Breast epithelium (tissue), 4 donors: ENCODE measurements at regions not wholly inside any gene's neighbourhood (a gene's known extent, or its start where the extent isn't known, plus 50 kb on each side); places are given as distances from the start of the nearest gene placed in this dataset.

Source experiments
- DNase-seq, 2 donors: peaks; one replicate each; pipeline ENCODE4 v3.0.0-alpha.2; 2019; ENCODE audit warnings: low spot score in 2 of 2
- H3K27ac ChIP-seq, 2 donors: fragments of 200-600 bp; sonication (generic) in 1 of 2; one replicate each; pipeline ENCODE4 v1.5.1; 2016 to 2019; ENCODE audit warnings: mild to moderate bottlenecking in 1 of 2
- H3K27me3 ChIP-seq, 2 donors: fragments of 200-600 bp; sonication (generic) in 1 of 2; one replicate each; pipeline versions ENCODE4 v1.5.1 to v1.6.0; 2017 to 2019; ENCODE audit warnings: control low read depth in 1 of 2, mild to moderate bottlenecking in 1 of 2
- H3K36me3 ChIP-seq: fragments of 200-600 bp; one replicate; pipeline ENCODE4 v1.5.1; 2019
- H3K4me1 ChIP-seq, 2 donors: fragments of 200-600 bp; sonication (generic); one replicate each; pipeline ENCODE4 v1.5.1; 2016 to 2019; ENCODE audit warnings: control low read depth in 1 of 2
- H3K4me3 ChIP-seq, 3 donors: fragments of 200-600 bp; sonication (generic); 1 replicate in 2 of 3; 2 replicates in 1 of 3; pipeline ENCODE4 v1.5.1; 2016 to 2019; ENCODE audit warnings: mild to moderate bottlenecking in 3 of 3, moderate library complexity in 2 of 3
- H3K9me3 ChIP-seq, 2 donors: fragments of 200-600 bp; sonication (generic) in 1 of 2; one replicate each; pipeline ENCODE4 v1.5.1; 2016 to 2019; ENCODE audit warnings: control low read depth in 1 of 2
- POLR2A ChIP-seq: fragments of 450-650 bp; IDR thresholded peaks from one replicate; pipeline ENCODE4 v1.6.1; 2016; ENCODE audit warnings: antibody characterized with exemption, mild to moderate bottlenecking, moderate library complexity
- POLR2AphosphoS5 ChIP-seq, 3 donors: sonication (generic); formaldehyde crosslinking; IDR thresholded peaks; one replicate each; pipeline ENCODE4 v1.6.1; 2017; ENCODE audit warnings: antibody characterized with exemption in 3 of 3
- intact Hi-C: fragments of 100-400 bp; cut with DNase I; formaldehyde crosslinking; loops from one replicate; pipeline ENCODE4 v1.15.1; 2023; ENCODE audit warnings: low total_unique reads
- TF ChIP-seq, protein P1 (sequence below), 3 donors: fragments of 450-650 bp; IDR thresholded peaks; one replicate each; pipeline ENCODE4 v1.5.1; 2016 to 2017; ENCODE audit warnings: antibody characterized with exemption in 3 of 3, mild to moderate bottlenecking in 3 of 3, moderate library complexity in 3 of 3

DNA sequence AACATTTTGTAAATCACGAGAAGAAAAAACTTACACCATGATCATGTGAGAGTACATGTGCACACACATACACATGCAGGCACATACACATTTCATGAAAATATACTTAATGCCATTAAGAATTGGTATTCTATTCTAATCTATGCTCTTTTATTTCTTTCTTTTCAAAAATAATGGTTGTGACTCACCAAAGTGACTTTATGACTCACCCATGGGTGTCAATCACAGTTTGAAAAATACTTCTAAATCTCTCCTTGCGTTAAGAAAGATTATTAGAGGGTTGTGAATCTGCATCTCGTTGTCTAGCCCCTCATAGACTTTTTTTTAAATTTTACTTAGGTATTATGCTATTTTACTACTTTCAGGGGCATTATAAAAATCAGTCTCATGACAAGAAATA lies 254.2 kb downstream of the TUSC7 start:
- Histone ChIP-seq H3K9me3 (no peaks in the 10 kb centered on the region), H3K4me3 (no peak overlapping the region), H3K27me3 (no peaks in the 10 kb centered on the region), H3K36me3 (no peaks in the 10 kb centered on the region), H3K4me1 (no peaks in the 10 kb centered on the region), H3K27ac (no peak overlapping the region)
- no peak for TF ChIP-seq POLR2AphosphoS5 (IDR thresholded peaks at IDR 0.05)
- TF ChIP-seq, protein P1, sequence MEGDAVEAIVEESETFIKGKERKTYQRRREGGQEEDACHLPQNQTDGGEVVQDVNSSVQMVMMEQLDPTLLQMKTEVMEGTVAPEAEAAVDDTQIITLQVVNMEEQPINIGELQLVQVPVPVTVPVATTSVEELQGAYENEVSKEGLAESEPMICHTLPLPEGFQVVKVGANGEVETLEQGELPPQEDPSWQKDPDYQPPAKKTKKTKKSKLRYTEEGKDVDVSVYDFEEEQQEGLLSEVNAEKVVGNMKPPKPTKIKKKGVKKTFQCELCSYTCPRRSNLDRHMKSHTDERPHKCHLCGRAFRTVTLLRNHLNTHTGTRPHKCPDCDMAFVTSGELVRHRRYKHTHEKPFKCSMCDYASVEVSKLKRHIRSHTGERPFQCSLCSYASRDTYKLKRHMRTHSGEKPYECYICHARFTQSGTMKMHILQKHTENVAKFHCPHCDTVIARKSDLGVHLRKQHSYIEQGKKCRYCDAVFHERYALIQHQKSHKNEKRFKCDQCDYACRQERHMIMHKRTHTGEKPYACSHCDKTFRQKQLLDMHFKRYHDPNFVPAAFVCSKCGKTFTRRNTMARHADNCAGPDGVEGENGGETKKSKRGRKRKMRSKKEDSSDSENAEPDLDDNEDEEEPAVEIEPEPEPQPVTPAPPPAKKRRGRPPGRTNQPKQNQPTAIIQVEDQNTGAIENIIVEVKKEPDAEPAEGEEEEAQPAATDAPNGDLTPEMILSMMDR (IDR thresholded peaks at IDR 0.05) = no peak
- TF ChIP-seq POLR2A = no peak
- intact Hi-C loops = no loop called here
- DNase-seq = no peak

DNA sequence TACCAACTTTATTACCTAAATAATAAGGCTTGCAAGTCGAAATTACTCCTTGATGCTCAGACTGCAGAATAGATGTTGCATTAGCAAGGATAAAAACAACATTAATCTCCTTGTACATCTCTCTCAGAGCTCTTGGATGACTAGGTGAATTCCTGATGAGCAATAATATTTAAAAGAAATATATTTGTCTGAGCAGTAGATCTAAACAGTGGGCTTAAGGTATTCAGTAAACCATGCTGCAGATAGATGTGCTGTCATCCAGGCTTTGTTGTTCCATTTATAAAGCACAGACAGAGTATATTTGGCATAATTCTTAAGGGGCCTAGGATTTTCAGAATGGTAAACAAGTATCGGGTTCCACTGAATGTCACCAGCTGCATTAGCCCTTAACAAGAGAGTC lies 257.1 kb downstream of the TUSC7 start:
- H3K4me1 ChIP-seq = no peaks in the 10 kb centered on the region
- H3K36me3 ChIP-seq = no peaks in the 10 kb centered on the region
- no peaks in the 10 kb centered on the region for H3K27me3 ChIP-seq
- no peak for DNase-seq
- no peaks in the 10 kb centered on the region for H3K9me3 ChIP-seq
- no peak overlapping the region for H3K27ac ChIP-seq
- TF ChIP-seq, protein P1 (IDR thresholded peaks at IDR 0.05) = no peak
- no peak for TF ChIP-seq POLR2A
- TF ChIP-seq POLR2AphosphoS5 (IDR thresholded peaks at IDR 0.05) = no peak
- no peak overlapping the region for H3K4me3 ChIP-seq
- intact Hi-C loops = no loop called here

DNA sequence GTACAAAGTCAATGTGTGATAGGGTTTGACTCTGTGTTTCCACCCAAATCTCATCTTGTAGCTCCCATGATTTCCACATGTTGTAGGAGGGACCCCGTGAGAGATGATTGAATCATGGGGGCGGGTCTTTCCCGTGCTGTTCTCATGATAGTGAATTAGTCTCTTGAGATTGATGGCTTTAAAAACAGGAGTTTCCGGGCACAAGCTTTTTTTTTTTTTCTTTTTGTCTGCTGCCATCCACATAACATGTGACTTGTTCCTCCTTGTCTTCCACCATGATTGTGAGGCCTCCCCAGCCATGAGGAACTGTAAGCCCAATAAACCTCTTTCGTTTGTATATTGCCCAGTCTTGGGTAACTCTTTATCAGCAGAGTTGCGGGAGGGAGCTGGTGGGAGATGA lies 259.6 kb downstream of the TUSC7 start:
- no peak for DNase-seq
- Histone ChIP-seq H3K4me1 (no peaks in the 10 kb centered on the region), H3K27me3 (no peaks in the 10 kb centered on the region), H3K36me3 (no peaks in the 10 kb centered on the region), H3K4me3 (no peak overlapping the region), H3K27ac (no peak overlapping the region), H3K9me3 (no peaks in the 10 kb centered on the region)
- intact Hi-C loops = no loop called here
- TF ChIP-seq POLR2A (no peak), POLR2AphosphoS5 (IDR thresholded peaks at IDR 0.05) (no peak)
- TF ChIP-seq, protein P1 (IDR thresholded peaks at IDR 0.05) = no peak

DNA sequence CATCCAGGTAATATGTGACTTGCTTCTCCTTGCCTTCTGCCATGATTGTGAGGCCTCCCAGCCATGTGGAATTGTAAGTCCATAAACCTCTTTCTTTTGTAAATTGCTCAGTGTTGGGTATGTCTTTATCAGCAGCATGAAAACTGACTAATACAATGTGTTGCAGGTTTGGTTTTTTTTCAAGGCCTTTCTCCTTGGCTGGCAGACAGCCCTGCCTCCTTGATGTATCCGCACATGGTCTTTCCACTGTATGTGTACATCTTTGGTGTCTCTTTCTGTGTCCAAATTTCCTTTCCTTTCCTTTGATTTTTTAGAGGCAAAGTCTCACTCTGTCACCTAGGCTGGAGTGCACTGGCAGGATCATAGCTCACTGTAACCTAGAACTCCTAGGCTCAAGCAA lies 260.1 kb downstream of the TUSC7 start:
- no peaks in the 10 kb centered on the region for H3K36me3 ChIP-seq
- no peaks in the 10 kb centered on the region for H3K4me1 ChIP-seq
- no peak for DNase-seq
- no peaks in the 10 kb centered on the region for H3K9me3 ChIP-seq
- intact Hi-C loops = no loop called here
- H3K27ac ChIP-seq = no peak overlapping the region
- no peak overlapping the region for H3K4me3 ChIP-seq
- TF ChIP-seq POLR2A = no peak
- no peak for TF ChIP-seq POLR2AphosphoS5 (IDR thresholded peaks at IDR 0.05)
- TF ChIP-seq, protein P1 (IDR thresholded peaks at IDR 0.05) = no peak
- no peaks in the 10 kb centered on the region for H3K27me3 ChIP-seq

DNA sequence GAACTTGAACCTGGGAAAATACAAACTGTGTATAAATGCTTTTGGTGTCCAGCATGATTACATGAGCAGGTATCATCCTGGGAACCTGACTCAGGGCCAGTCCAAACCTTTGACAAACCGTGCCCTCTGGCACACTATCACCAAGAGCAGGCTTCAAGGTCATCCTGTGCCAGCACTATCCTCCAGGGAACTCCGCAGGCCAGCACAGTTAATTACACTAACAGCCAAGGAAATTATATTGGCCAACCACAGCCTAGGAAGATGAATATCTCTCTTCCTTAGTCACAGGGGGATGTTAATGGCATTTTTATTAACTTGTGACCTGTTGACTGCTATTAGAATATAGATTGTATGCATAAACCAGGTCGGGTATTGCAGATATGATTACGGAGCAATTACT lies 262.0 kb downstream of the TUSC7 start:
- TF ChIP-seq, protein P1 (IDR thresholded peaks at IDR 0.05) = no peak
- TF ChIP-seq POLR2A = no peak
- TF ChIP-seq POLR2AphosphoS5 (IDR thresholded peaks at IDR 0.05) = no peak

More for the DNA sequence above, 262.0 kb downstream of the TUSC7 start:
- no peak overlapping the region for H3K4me3 ChIP-seq
- H3K36me3 ChIP-seq = no peaks in the 10 kb centered on the region
- H3K27me3 ChIP-seq = no peaks in the 10 kb centered on the region
- H3K27ac ChIP-seq = no peak overlapping the region
- no peak for DNase-seq
- H3K4me1 ChIP-seq = no peaks in the 10 kb centered on the region
- intact Hi-C loops = no loop called here
- H3K9me3 ChIP-seq = no peaks in the 10 kb centered on the region
